T-cell (primary cell): ENCODE measurements at regions not wholly inside any gene's neighbourhood (a gene's known extent, or its start where the extent isn't known, plus 50 kb on each side); places are given as distances from the start of the nearest gene placed in this dataset.

Experiments used
- ATAC-seq, 4 experiments: fragments of 200-7000 bp in 3 of 4; fragments of 150-1000 bp in 1 of 4; cut with Tn5 transposase; replicated peaks in 1 of 4; 1 replicate in 3 of 4; 2 replicates in 1 of 4; pipeline ENCODE4 v1.10.0; 2021; ENCODE audit warnings: moderate library complexity in 3 of 4, mild to moderate bottlenecking in 2 of 4, moderate number of reproducible peaks in 1 of 4
- CTCF ChIA-PET, 2 donors: fragments of 300-600 bp; sonication (Branson Sonifier 250); formaldehyde crosslinking; loops; one replicate each; lab custom pipeline; 2022; ENCODE audit warnings: antibody characterized with exemption in 2 of 2; lab: Charles Lee
- POLR2A ChIA-PET, 2 donors: fragments of 300-600 bp; sonication (Branson Sonifier 250); formaldehyde crosslinking; loops; one replicate each; lab custom pipeline; 2022; ENCODE audit warnings: antibody characterized with exemption in 2 of 2; lab: Charles Lee
- DNase-seq, 35 experiments: peaks; one replicate each; pipeline versions ENCODE4 v3.0.0 to v3.0.0-alpha.2; 2013 to 2023
- H3K27ac ChIP-seq: one replicate; pipeline ENCODE4 v1.5.1; 2013; ENCODE audit warnings: low read length
- H3K27me3 ChIP-seq, 2 experiments: replicated peaks in 1 of 2; 1 replicate in 1 of 2; 2 replicates in 1 of 2; pipeline versions ENCODE4 v1.6.1 to v1.7.0; 2013; ENCODE audit warnings: low read length in 1 of 2, mixed read lengths in 1 of 2; ENCODE audit not compliant: control insufficient read depth in 2 of 2, insufficient read depth in 2 of 2; ENCODE audit errors: extremely low read depth in 1 of 2
- H3K36me3 ChIP-seq, 2 donors: 1 replicate in 1 of 2; 2 replicates in 1 of 2; pipeline versions ENCODE4 v1.6.1 to v1.7.0; 2013; ENCODE audit warnings: low read length in 1 of 2; ENCODE audit not compliant: control insufficient read depth in 2 of 2, insufficient read depth in 1 of 2; ENCODE audit errors: extremely low read depth in 1 of 2
- H3K4me1 ChIP-seq, 2 experiments: 1 replicate in 1 of 2; 2 replicates in 1 of 2; pipeline versions ENCODE4 v1.6.1 to v1.7.0; 2013; ENCODE audit warnings: low read length in 2 of 2, mixed read lengths in 1 of 2; ENCODE audit not compliant: insufficient read depth in 2 of 2, control insufficient read depth in 1 of 2; ENCODE audit errors: extremely low read depth in 1 of 2
- H3K4me3 ChIP-seq, 2 donors: 1 replicate in 1 of 2; 2 replicates in 1 of 2; pipeline versions ENCODE4 v1.5.1 to v1.7.0; 2013; ENCODE audit warnings: mild to moderate bottlenecking in 2 of 2, low read length in 1 of 2, moderate library complexity in 1 of 2; ENCODE audit not compliant: control insufficient read depth in 1 of 2; ENCODE audit errors: extremely low read depth in 1 of 2
- H3K9me3 ChIP-seq: 2 replicates; pipeline ENCODE4 v1.7.0; 2013
- H3K27ac Mint-ChIP-seq, 2 donors: one replicate each; pipeline ENCODE4 v1.8.0; 2020 to 2021; ENCODE audit warnings: mild to moderate bottlenecking in 2 of 2, mixed read lengths in 2 of 2
- H3K27me3 Mint-ChIP-seq, 2 donors: one replicate each; pipeline ENCODE4 v1.8.0; 2021 to 2022; ENCODE audit warnings: mixed read lengths in 2 of 2
- H3K36me3 Mint-ChIP-seq: one replicate; pipeline ENCODE4 v1.8.0; 2021; ENCODE audit warnings: mixed read lengths
- H3K4me1 Mint-ChIP-seq, 3 donors: one replicate each; pipeline ENCODE4 v1.8.0; 2020 to 2022; ENCODE audit warnings: mixed read lengths in 3 of 3, mild to moderate bottlenecking in 1 of 3
- H3K4me3 Mint-ChIP-seq, 3 donors: one replicate each; pipeline ENCODE4 v1.8.0; 2020 to 2022; ENCODE audit warnings: mild to moderate bottlenecking in 3 of 3, mixed read lengths in 3 of 3, moderate library complexity in 3 of 3
- H3K9me3 Mint-ChIP-seq, 3 donors: one replicate each; pipeline ENCODE4 v1.8.0; 2020 to 2022; ENCODE audit warnings: mixed read lengths in 3 of 3
- WGBS: methylation state at CpG from one replicate; pipeline ENCODE4 v1.1.5; 2013; ENCODE audit warnings: missing lambda C conversion rate; ENCODE audit not compliant: insufficient coverage; 5-methylcytosine and 5-hydroxymethylcytosine counted together

- Mint-ChIP-seq H3K4me3 (no peak overlapping the region), H3K9me3 (no peaks in the 10 kb centered on the region), H3K27ac (no peak overlapping the region), H3K4me1 (no peaks in the 10 kb centered on the region), H3K27me3 (peaks cover 0 to 9% of the 10 kb centered on the region in 2 donors), H3K36me3 (no peaks in the 10 kb centered on the region)
- no CpG with 5 or more reads among the region's 4 CpGs for WGBS
- ChIA-PET CTCF (no interaction called here), POLR2A (no interaction called here)
- Histone ChIP-seq H3K4me1 (no peaks in the 10 kb centered on the region), H3K4me3 (no peak overlapping the region), H3K36me3 (no peaks in the 10 kb centered on the region), H3K9me3 (no peaks in the 10 kb centered on the region), H3K27me3 (no peaks in the 10 kb centered on the region), H3K27ac (no peak overlapping the region)
- no peak for ATAC-seq
- no peak for DNase-seq
Observed at GRCh38 chrX:42460706-42461105, 317.3 kb downstream of the PPP1R2C start.

- Histone ChIP-seq H3K4me1 (no peaks in the 10 kb centered on the region), H3K4me3 (no peak overlapping the region), H3K9me3 (no peaks in the 10 kb centered on the region), H3K36me3 (no peaks in the 10 kb centered on the region), H3K27me3 (no peaks in the 10 kb centered on the region), H3K27ac (no peak overlapping the region)
- Mint-ChIP-seq H3K36me3 (no peaks in the 10 kb centered on the region), H3K9me3 (no peaks in the 10 kb centered on the region), H3K4me3 (no peak overlapping the region), H3K27me3 (peaks cover 0 to 4% of the 10 kb centered on the region in 2 donors), H3K27ac (no peak overlapping the region), H3K4me1 (no peaks in the 10 kb centered on the region)
- ATAC-seq, result no peak
- ChIA-PET CTCF (no interaction called here), POLR2A (no interaction called here)
- DNase-seq, result no peak
Observed at GRCh38 chrX:42459735-42460134, 318.2 kb downstream of the PPP1R2C start.

GRCh38 chrX:42456176-42456700 is 321.7 kb downstream of the PPP1R2C start:
- no peaks in the 10 kb centered on the region for H3K9me3 ChIP-seq
- H3K36me3 Mint-ChIP-seq, result no peaks in the 10 kb centered on the region
- peaks cover 0 to 2% (median 0%) of the 10 kb centered on the region in 3 donors for H3K4me1 Mint-ChIP-seq
- H3K27me3 Mint-ChIP-seq, result peaks cover 0 to 2% of the 10 kb centered on the region in 2 donors
- H3K27ac ChIP-seq, result no peak overlapping the region
- H3K4me3 Mint-ChIP-seq, result no peak overlapping the region
- POLR2A ChIA-PET, result no interaction called here
- CTCF ChIA-PET, result no interaction called here
- ATAC-seq (no peak), DNase-seq (no peak)
- H3K27me3 ChIP-seq, result no peaks in the 10 kb centered on the region
- WGBS, result no CpG with 5 or more reads among the region's 9 CpGs
- H3K36me3 ChIP-seq, result no peaks in the 10 kb centered on the region
- no peak overlapping the region for H3K4me3 ChIP-seq
- peaks cover 0 to 3% (median 0%) of the 10 kb centered on the region in 3 donors for H3K9me3 Mint-ChIP-seq
- H3K4me1 ChIP-seq, result no peaks in the 10 kb centered on the region
- H3K27ac Mint-ChIP-seq, result no peak overlapping the region

- H3K4me1 Mint-ChIP-seq, result peaks cover 0 to 2% (median 0%) of the 10 kb centered on the region in 3 donors
- H3K36me3 ChIP-seq, result no peaks in the 10 kb centered on the region
- no peaks in the 10 kb centered on the region for H3K27me3 ChIP-seq
- H3K9me3 Mint-ChIP-seq, result peaks cover 0 to 13% (median 12%) of the 10 kb centered on the region in 3 donors
- H3K4me1 ChIP-seq, result no peaks in the 10 kb centered on the region
- H3K9me3 ChIP-seq, result no peaks in the 10 kb centered on the region
- no peaks in the 10 kb centered on the region for H3K36me3 Mint-ChIP-seq
- H3K27ac Mint-ChIP-seq, result no peak overlapping the region
- ChIA-PET CTCF (no interaction called here), POLR2A (no interaction called here)
- H3K27ac ChIP-seq, result no peak overlapping the region
- ATAC-seq (no peak), DNase-seq (no peak)
- H3K27me3 Mint-ChIP-seq, result peaks cover 0 to 3% of the 10 kb centered on the region in 2 donors
- no peak overlapping the region for H3K4me3 Mint-ChIP-seq
- no peak overlapping the region for H3K4me3 ChIP-seq
Observed at GRCh38 chrX:42450228-42450627, 327.7 kb downstream of the PPP1R2C start.

GRCh38 chrX:42443267-42443666 is 334.7 kb downstream of the PPP1R2C start:
- POLR2A ChIA-PET, result no interaction called here
- CTCF ChIA-PET, result no interaction called here
- WGBS, result no CpG with 5 or more reads among the region's 1 CpG
- no peaks in the 10 kb centered on the region for H3K36me3 ChIP-seq
- ATAC-seq (no peak), DNase-seq (no peak)
- H3K27me3 ChIP-seq, result no peaks in the 10 kb centered on the region
- Mint-ChIP-seq H3K36me3 (no peaks in the 10 kb centered on the region), H3K27ac (no peak overlapping the region), H3K9me3 (peaks cover 7 to 9% (median 8%) of the 10 kb centered on the region in 3 donors), H3K27me3 (peaks cover 0 to 10% of the 10 kb centered on the region in 2 donors), H3K4me1 (no peaks in the 10 kb centered on the region), H3K4me3 (no peak overlapping the region)
- no peak overlapping the region for H3K27ac ChIP-seq
- no peaks in the 10 kb centered on the region for H3K4me1 ChIP-seq
- no peak overlapping the region for H3K4me3 ChIP-seq
- no peaks in the 10 kb centered on the region for H3K9me3 ChIP-seq

- ATAC-seq (no peak), DNase-seq (no peak)
- H3K4me3 ChIP-seq, result no peak overlapping the region
- no peak overlapping the region for H3K27ac Mint-ChIP-seq
- no peaks in the 10 kb centered on the region for H3K4me1 ChIP-seq
- peaks cover 7 to 9% (median 8%) of the 10 kb centered on the region in 3 donors for H3K9me3 Mint-ChIP-seq
- H3K4me1 Mint-ChIP-seq, result peaks cover 0 to 4% (median 0%) of the 10 kb centered on the region in 3 donors
- H3K36me3 Mint-ChIP-seq, result no peaks in the 10 kb centered on the region
- ChIA-PET POLR2A (no interaction called here), CTCF (interaction anchor here in 1 of 2 donors (0.6 kb wide), 1 partner anchor 594 kb away, joined by 3 read pairs; no protein-coding TSS in a partner anchor)
- H3K9me3 ChIP-seq, result no peaks in the 10 kb centered on the region
- no peak overlapping the region for H3K27ac ChIP-seq
- no peaks in the 10 kb centered on the region for H3K36me3 ChIP-seq
- no peaks in the 10 kb centered on the region for H3K27me3 ChIP-seq
- no peak overlapping the region for H3K4me3 Mint-ChIP-seq
- peaks cover 0 to 10% of the 10 kb centered on the region in 2 donors for H3K27me3 Mint-ChIP-seq
Observed at GRCh38 chrX:42442745-42443144, 335.2 kb downstream of the PPP1R2C start.

GRCh38 chrX:42437211-42437610 is 340.8 kb downstream of the PPP1R2C start:
- H3K9me3 Mint-ChIP-seq, result peaks cover 0 to 2% (median 0%) of the 10 kb centered on the region in 3 donors

More at GRCh38 chrX:42437211-42437610, 340.8 kb downstream of the PPP1R2C start:
- no peaks in the 10 kb centered on the region for H3K4me1 ChIP-seq
- no peak overlapping the region for H3K4me3 ChIP-seq
- Mint-ChIP-seq H3K27ac (peak overlapping the region in 1 of 2 donors; percentile 24), H3K4me3 (no peak overlapping the region), H3K36me3 (no peaks in the 10 kb centered on the region), H3K27me3 (peaks cover 1 to 20% of the 10 kb centered on the region in 2 donors), H3K4me1 (peaks cover 5 to 19% (median 8%) of the 10 kb centered on the region in 3 donors)
- H3K27ac ChIP-seq, result no peak overlapping the region
- ATAC-seq (no peak), DNase-seq (no peak)
- ChIA-PET POLR2A (no interaction called here), CTCF (interaction anchor here in 1 of 2 donors (0.6 kb wide), 1 partner anchor 1123 kb away, joined by 3 read pairs; no protein-coding TSS in a partner anchor)
- no peaks in the 10 kb centered on the region for H3K9me3 ChIP-seq
- no peaks in the 10 kb centered on the region for H3K27me3 ChIP-seq
- WGBS, result no CpG with 5 or more reads among the region's 1 CpG
- no peaks in the 10 kb centered on the region for H3K36me3 ChIP-seq
